Colonic mucosa (tissue), 4 donors: ENCODE measurements at regions not wholly inside any gene's neighbourhood (a gene's known extent, or its start where the extent isn't known, plus 50 kb on each side); places are given as distances from the start of the nearest gene placed in this dataset.

Experiments
- DNase-seq: peaks from one replicate; pipeline ENCODE4 v3.0.0-alpha.2; 2020
- H3K27ac ChIP-seq: fragments of 200-600 bp; one replicate; pipeline ENCODE4 v1.8.0; 2021
- H3K27me3 ChIP-seq: fragments of 200-600 bp; one replicate; pipeline ENCODE4 v1.8.0; 2021
- H3K36me3 ChIP-seq: fragments of 200-600 bp; one replicate; pipeline ENCODE4 v1.8.0; 2021
- H3K4me1 ChIP-seq: fragments of 200-600 bp; one replicate; pipeline ENCODE4 v1.8.0; 2021; ENCODE audit warnings: mild to moderate bottlenecking
- H3K4me3 ChIP-seq: fragments of 200-600 bp; one replicate; pipeline ENCODE4 v1.8.0; 2021
- H3K9ac ChIP-seq, 2 donors: one replicate each; pipeline ENCODE4 v1.7.0; 2013; ENCODE audit warnings: control low read depth in 2 of 2, low read depth in 2 of 2, low read length in 2 of 2
- H3K9me3 ChIP-seq: fragments of 200-600 bp; one replicate; pipeline ENCODE4 v1.8.0; 2021
- CTCF ChIP-seq: fragments of 200-600 bp; IDR thresholded peaks from one replicate; pipeline ENCODE4 v1.8.0; 2022; ENCODE audit warnings: antibody characterized with exemption, mild to moderate bottlenecking
- intact Hi-C: fragments of 100-400 bp; cut with DNase I; formaldehyde crosslinking; loops from one replicate; pipeline ENCODE4 v1.14.1; 2022
- donor health status: healthy.
- donor health status: DM: no; HTN: no; CAD: no.
- donor health status: DM: no; HTN: no; CAD: no.

GRCh38 chr18:60740313-60740712 is 367.7 kb upstream of the MC4R start:
- H3K27me3 ChIP-seq: no peaks in the 10 kb centered on the region
- no peak overlapping the region for H3K4me3 ChIP-seq
- H3K27ac ChIP-seq: no peak overlapping the region
- no peaks in the 10 kb centered on the region for H3K9me3 ChIP-seq
- no peak for DNase-seq
- H3K36me3 ChIP-seq: no peaks in the 10 kb centered on the region
- no peak for TF ChIP-seq CTCF
- intact Hi-C loops: no loop called here
- H3K9ac ChIP-seq: no peak overlapping the region
- no peaks in the 10 kb centered on the region for H3K4me1 ChIP-seq

- TF ChIP-seq CTCF: no peak
- intact Hi-C loops: no loop called here
- Histone ChIP-seq H3K4me1 (no peaks in the 10 kb centered on the region), H3K36me3 (no peaks in the 10 kb centered on the region), H3K27ac (no peak overlapping the region), H3K4me3 (no peak overlapping the region), H3K9me3 (no peaks in the 10 kb centered on the region), H3K27me3 (no peaks in the 10 kb centered on the region), H3K9ac (no peak overlapping the region)
- DNase-seq: no peak
These were observed 373.9 kb upstream of the MC4R start for GRCh38 chr18:60746491-60746890.

- H3K4me1 ChIP-seq: no peaks in the 10 kb centered on the region
- no peaks in the 10 kb centered on the region for H3K36me3 ChIP-seq
- H3K27ac ChIP-seq: no peak overlapping the region
- H3K27me3 ChIP-seq: no peaks in the 10 kb centered on the region
- intact Hi-C loops: no loop called here
- no peak overlapping the region for H3K9ac ChIP-seq
- no peak overlapping the region for H3K4me3 ChIP-seq
- no peaks in the 10 kb centered on the region for H3K9me3 ChIP-seq
- no peak for DNase-seq
- TF ChIP-seq CTCF: no peak
These were observed 374.3 kb upstream of the MC4R start for GRCh38 chr18:60746919-60747318.

- no peaks in the 10 kb centered on the region for H3K4me1 ChIP-seq
- H3K27ac ChIP-seq: no peak overlapping the region
- no peak overlapping the region for H3K9ac ChIP-seq
- H3K4me3 ChIP-seq: no peak overlapping the region
- no peaks in the 10 kb centered on the region for H3K9me3 ChIP-seq
- DNase-seq: no peak
- no peak for TF ChIP-seq CTCF
- intact Hi-C loops: no loop called here
- H3K36me3 ChIP-seq: no peaks in the 10 kb centered on the region
- no peaks in the 10 kb centered on the region for H3K27me3 ChIP-seq
These were observed 381.2 kb upstream of the MC4R start for GRCh38 chr18:60753753-60754152.

- DNase-seq: no peak
- Histone ChIP-seq H3K4me3 (no peak overlapping the region), H3K27me3 (no peaks in the 10 kb centered on the region), H3K9me3 (no peaks in the 10 kb centered on the region), H3K27ac (no peak overlapping the region), H3K4me1 (no peaks in the 10 kb centered on the region), H3K9ac (no peak overlapping the region), H3K36me3 (no peaks in the 10 kb centered on the region)
- intact Hi-C loops: no loop called here
- no peak for TF ChIP-seq CTCF
These were observed 381.9 kb upstream of the MC4R start for GRCh38 chr18:60754413-60755009.
